GM12878 (cell line): ENCODE measurements at regions not wholly inside any gene's neighbourhood (a gene's known extent, or its start where the extent isn't known, plus 50 kb on each side); places are given as distances from the start of the nearest gene placed in this dataset.

Experiments
- ATAC-seq: fragments of 200-7000 bp; cut with Tn5 transposase; 3 replicates; pipeline ENCODE4 v1.9.1; 2020; ENCODE audit warnings: mild to moderate bottlenecking, moderate library complexity
- BruUV-seq: library from RNA; stranded (reverse); fragments of 400-500 nt; replicated peaks from 2 replicates; lab custom pipeline; 2021; lab: Mats Ljungman, UMichigan
- CTCF ChIA-PET: fragments of 300-600 bp; sonication (Branson Sonifier 250); formaldehyde crosslinking; extraction: SDS; loops from one replicate; lab custom pipeline; 2021; ENCODE audit warnings: inconsistent platforms; lab: Yijun Ruan, JAX
- POLR2A ChIA-PET: fragments of 350-600 bp; formaldehyde crosslinking; extraction: SDS; loops from one replicate; lab custom pipeline; 2021; ENCODE audit warnings: inconsistent platforms; lab: Charles Lee
- RAD21 ChIA-PET: fragments of 300-600 bp; sonication (Branson Sonifier 250); formaldehyde crosslinking; loops from one replicate; lab custom pipeline; 2023; ENCODE audit warnings: antibody characterized with exemption; ENCODE audit not compliant: unreplicated experiment; lab: Charles Lee
- SMC1A ChIA-PET: fragments of 300-600 bp; sonication (Branson Sonifier 250); formaldehyde crosslinking; loops from one replicate; lab custom pipeline; 2023; ENCODE audit not compliant: unreplicated experiment, uncharacterized antibody; lab: Charles Lee
- DNase-seq: peaks from one replicate; pipeline ENCODE4 v3.0.0-alpha.2; 2011; ENCODE audit warnings: low read depth, low spot score
- FAIRE-seq: peaks from 3 replicates; lab custom pipeline; 2011; peaks lifted over from hg19 to GRCh38; lab: Jason Lieb, UNC
- H2AFZ ChIP-seq: 2 replicates; pipeline ENCODE4 v1.6.0; 2011; ENCODE audit warnings: low read depth, low read length, control low read depth; ENCODE audit not compliant: control insufficient read depth
- H3K27ac ChIP-seq: 2 replicates; pipeline ENCODE4 v1.5.1; 2011; ENCODE audit warnings: control low read depth; ENCODE audit not compliant: control insufficient read depth, insufficient read depth
- H3K27me3 ChIP-seq, 2 experiments: replicated peaks in 1 of 2; 2 replicates each; pipeline versions ENCODE4 v1.6.0 to v1.6.1; 2011; ENCODE audit warnings: low read length in 1 of 2; ENCODE audit not compliant: control insufficient read depth in 2 of 2, insufficient read depth in 2 of 2
- H3K36me3 ChIP-seq, 2 experiments: 2 replicates each; pipeline ENCODE4 v1.5.1; 2011; ENCODE audit warnings: low read length in 1 of 2; ENCODE audit not compliant: control insufficient read depth in 2 of 2, insufficient read depth in 2 of 2
- H3K4me1 ChIP-seq: 2 replicates; pipeline ENCODE4 v1.6.1; 2011; ENCODE audit warnings: mild to moderate bottlenecking, low read length, moderate library complexity, mixed read lengths; ENCODE audit not compliant: control insufficient read depth, insufficient read depth
- H3K4me2 ChIP-seq: 2 replicates; pipeline ENCODE4 v1.6.0; 2011; ENCODE audit warnings: control low read depth; ENCODE audit not compliant: control insufficient read depth, insufficient read depth
- H3K4me3 ChIP-seq: fragments of 200-600 bp; sonication (generic); 2 replicates; pipeline ENCODE4 v1.5.1; 2016
- H3K79me2 ChIP-seq: 2 replicates; pipeline ENCODE4 v1.6.0; 2011; ENCODE audit warnings: low read length; ENCODE audit not compliant: control insufficient read depth, insufficient read depth
- H3K9ac ChIP-seq: 2 replicates; pipeline ENCODE4 v1.8.0; 2011; ENCODE audit warnings: low read length, control low read depth, mixed read lengths; ENCODE audit not compliant: control insufficient read depth, insufficient read depth
- H3K9me3 ChIP-seq: replicated peaks from 3 replicates; pipeline ENCODE4 v1.5.1; 2011; ENCODE audit warnings: mild to moderate bottlenecking, low read length; ENCODE audit not compliant: control insufficient read depth, insufficient read depth
- H4K20me1 ChIP-seq: 2 replicates; pipeline ENCODE4 v1.6.0; 2011; ENCODE audit not compliant: control insufficient read depth, insufficient read depth
- EP300 ChIP-seq, 2 experiments: fragments of 150-350 bp in 1 of 2; IDR thresholded peaks; 2 replicates each; pipeline ENCODE4 v1.6.1; 2011 to 2012; ENCODE audit warnings: low read depth in 2 of 2, low read length in 2 of 2, borderline replicate concordance in 1 of 2, improper control_type of control experiment in 1 of 2, inconsistent platforms in 1 of 2; ENCODE audit not compliant: control insufficient read depth in 1 of 2
- HDAC2 ChIP-seq: fragments of 200-600 bp; sonication (generic); IDR thresholded peaks from 2 replicates; pipeline ENCODE4 v1.6.1; 2017
- HDAC6 ChIP-seq: fragments of 200-600 bp; sonication (generic); IDR thresholded peaks from one replicate; pipeline ENCODE4 v1.8.0; 2017; ENCODE audit warnings: antibody characterized with exemption; ENCODE audit not compliant: unreplicated experiment
- MTA3 ChIP-seq: IDR thresholded peaks from 2 replicates; pipeline ENCODE4 v1.6.1; 2012; ENCODE audit warnings: low read length, inconsistent platforms, borderline replicate concordance
- MYB ChIP-seq: fragments of 150-350 bp; IDR thresholded peaks from 2 replicates; pipeline ENCODE4 v1.6.1; 2014; ENCODE audit warnings: mild to moderate bottlenecking, low read depth, low read length, borderline replicate concordance
- RELB ChIP-seq: fragments of 450-650 bp; IDR thresholded peaks from 2 replicates; pipeline ENCODE4 v1.6.1; 2017; ENCODE audit warnings: low read depth, mild to moderate bottlenecking, moderate library complexity
- RUNX3 ChIP-seq: IDR thresholded peaks from 2 replicates; pipeline ENCODE4 v1.6.1; 2012; ENCODE audit warnings: low read length, inconsistent platforms
- SKIL ChIP-seq: fragments of 450-650 bp; IDR thresholded peaks from 2 replicates; pipeline ENCODE4 v1.6.1; 2017; ENCODE audit warnings: mild to moderate bottlenecking, low read depth, inconsistent platforms; ENCODE audit not compliant: poor library complexity, severe bottlenecking
- STAT3 ChIP-seq: IDR thresholded peaks from 2 replicates; pipeline ENCODE4 v1.6.1; 2011; ENCODE audit warnings: low read depth, low read length, improper control_type of control experiment
- SUPT20H ChIP-seq: IDR thresholded peaks from 2 replicates; pipeline ENCODE4 v1.6.1; 2011; ENCODE audit warnings: low read depth, mild to moderate bottlenecking, low read length, moderate library complexity, borderline replicate concordance; ENCODE audit not compliant: control insufficient read depth
- YBX1 ChIP-seq: fragments of 450-650 bp; IDR thresholded peaks from 2 replicates; pipeline ENCODE4 v1.6.1; 2016; ENCODE audit warnings: antibody characterized with exemption
- ZNF207 ChIP-seq: fragments of 450-650 bp; IDR thresholded peaks from 2 replicates; pipeline ENCODE4 v1.6.1; 2014; ENCODE audit warnings: antibody characterized with exemption, mild to moderate bottlenecking, borderline replicate concordance
- whole genome bisulfite sequencing: methylation state at CpG from one replicate; pipeline ENCODE4 v1.1.6; 2016; ENCODE audit warnings: low lambda C conversion rate; ENCODE audit not compliant: insufficient replicate concordance, insufficient coverage; ENCODE audit errors: missing lambda C conversion rate; 5-methylcytosine and 5-hydroxymethylcytosine counted together
- in situ Hi-C: fragments of 300-500 bp; cut with MboI; formaldehyde crosslinking; loops from 9 replicates; pipeline ENCODE4 v1.14.3; 2018; ENCODE audit warnings: mixed read lengths
- intact Hi-C: fragments of 100-400 bp; cut with micrococcal nuclease; formaldehyde crosslinking; loops from one replicate; pipeline ENCODE4 v1.14.2; 2022; ENCODE audit not compliant: unreplicated experiment

DNA sequence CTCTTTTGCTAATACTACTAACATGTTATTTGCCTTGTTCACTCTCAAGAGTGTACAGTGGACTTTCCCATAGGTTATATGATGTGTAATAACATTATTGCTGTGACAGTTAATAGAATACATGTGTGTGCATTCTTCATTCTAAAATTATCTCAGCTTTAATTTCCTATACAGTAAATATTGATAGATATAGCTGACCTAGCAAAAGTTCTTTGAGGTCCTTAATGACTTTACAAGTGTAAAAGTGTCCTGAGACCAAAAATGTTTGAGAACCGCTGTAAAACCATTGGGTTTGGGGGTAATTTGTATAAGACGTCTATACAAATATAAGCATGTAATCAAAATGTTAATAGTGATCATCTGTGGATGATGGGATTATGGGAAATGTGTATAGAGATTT lies 469.5 kb upstream of the PROK2 start (continued):
- TF ChIP-seq RELB (no peak), HDAC6 (no peak)

DNA sequence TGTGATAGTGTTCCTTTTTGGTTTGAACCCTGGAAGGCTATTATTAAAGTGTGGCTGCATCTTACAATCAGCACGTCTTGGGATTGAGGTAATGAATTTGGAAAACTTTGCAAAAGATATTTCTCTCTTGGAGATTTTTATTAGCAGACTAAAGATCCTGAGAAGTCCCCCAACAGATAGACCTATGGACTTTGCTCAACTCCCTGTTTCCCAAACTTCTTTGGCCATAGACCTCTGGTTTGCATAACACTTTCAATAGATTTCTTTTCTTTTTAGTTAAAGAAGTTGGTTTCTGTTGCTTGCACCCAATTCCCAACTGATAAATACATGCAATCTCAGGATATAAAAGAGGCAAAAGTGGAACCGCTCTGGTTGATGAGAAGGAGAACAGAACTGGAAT lies 465.8 kb upstream of the PROK2 start:
- TF ChIP-seq YBX1 (no peak), EP300 (IDR thresholded peaks at IDR 0.05; ENCODE audit: borderline replicate concordance in 1 of 2, control insufficient read depth in 1 of 2, low read depth in 2 of 2, low read length in 2 of 2) (no peak), STAT3 (no peak), SKIL (no peak), ZNF207 (no peak), SUPT20H (no peak), MYB (no peak), RUNX3 (no peak), HDAC2 (no peak), MTA3 (no peak)
- H3K27ac ChIP-seq = no peak overlapping the region
- H3K9ac ChIP-seq = no peak overlapping the region
- no peaks in the 10 kb centered on the region for H4K20me1 ChIP-seq
- no peaks in the 10 kb centered on the region; a peak in 1 of 4 replicates for H3K27me3 ChIP-seq
- peaks cover 16% of the 10 kb centered on the region for H3K4me1 ChIP-seq
- 50% methylated on average over 2 of the region's 2 CpGs for WGBS
- no peak overlapping the region for H3K4me3 ChIP-seq
- no peaks in the 10 kb centered on the region; the same call in 2 of the 3 replicates for H3K9me3 ChIP-seq
- ChIA-PET CTCF (no interaction called here), RAD21 (no interaction called here), POLR2A (no interaction called here), SMC1A (no interaction called here)
- no peaks in the 10 kb centered on the region for H3K36me3 ChIP-seq
- intact Hi-C loops (no loop called here), in situ Hi-C loops (no loop called here)
- no peak overlapping the region for H3K4me2 ChIP-seq
- ATAC-seq = no peak
- no peak overlapping the region for H2AFZ ChIP-seq
- no TSS peak for BruUV-seq
- no peaks in the 10 kb centered on the region for H3K79me2 ChIP-seq
- no peak for DNase-seq
- FAIRE-seq = no peak
